PFSK-1 (cell line): ENCODE measurements at regions not wholly inside any gene's neighbourhood (a gene's known extent, or its start where the extent isn't known, plus 50 kb on each side); places are given as distances from the start of the nearest gene placed in this dataset.

ENCODE experiments used
- FOXP2 ChIP-seq: optimal IDR thresholded peaks from 2 replicates; pipeline ENCODE3; 2011; ENCODE audit warnings: borderline replicate concordance, control low read depth, inconsistent platforms; ENCODE audit not compliant: insufficient read depth; ENCODE audit errors: extremely low read length, extremely low read depth
- POLR2AphosphoS5 ChIP-seq: IDR thresholded peaks from 2 replicates; pipeline ENCODE4 v1.6.1; 2012; ENCODE audit warnings: low read depth, mild to moderate bottlenecking, control low read depth, low read length, moderate library complexity
- REST ChIP-seq, 2 experiments: IDR thresholded peaks; 2 replicates each; pipeline versions ENCODE4 v1.6.1 to v1.8.0; 2011 to 2012; ENCODE audit warnings: low read depth in 2 of 2, low read length in 2 of 2, control low read depth in 1 of 2, inconsistent platforms in 1 of 2, mild to moderate bottlenecking in 1 of 2, moderate library complexity in 1 of 2; ENCODE audit not compliant: insufficient read depth in 1 of 2
- SIN3A ChIP-seq: IDR thresholded peaks from 2 replicates; pipeline ENCODE4 v1.6.1; 2012; ENCODE audit warnings: mild to moderate bottlenecking, low read length, moderate library complexity, borderline replicate concordance; ENCODE audit not compliant: insufficient read depth
- TAF1 ChIP-seq: IDR thresholded peaks from 2 replicates; pipeline ENCODE4 v1.6.1; 2012; ENCODE audit warnings: low read length, control low read depth, borderline replicate concordance; ENCODE audit not compliant: insufficient read depth

DNA sequence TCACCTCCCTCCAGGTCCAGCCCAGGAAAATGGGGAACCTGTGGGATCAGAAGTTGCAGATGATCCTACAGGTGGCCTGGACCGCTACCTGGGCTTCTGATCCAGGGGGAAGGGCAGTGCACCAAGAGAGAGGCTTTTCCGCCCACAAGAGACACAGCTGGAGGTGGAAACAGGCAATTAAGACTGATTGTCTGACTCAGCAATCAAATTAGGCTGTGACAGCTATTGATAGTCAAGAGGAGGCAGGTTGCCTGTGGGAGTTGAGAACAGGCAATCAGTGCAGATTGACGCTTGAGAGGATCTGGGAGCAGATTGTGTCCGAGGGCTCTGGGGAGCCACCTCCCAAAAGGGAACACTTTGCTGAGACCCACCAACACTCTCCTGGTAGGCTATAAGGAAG is 71.1 kb upstream of the SLC44A1 start:
- TF ChIP-seq TAF1: no peak

DNA sequence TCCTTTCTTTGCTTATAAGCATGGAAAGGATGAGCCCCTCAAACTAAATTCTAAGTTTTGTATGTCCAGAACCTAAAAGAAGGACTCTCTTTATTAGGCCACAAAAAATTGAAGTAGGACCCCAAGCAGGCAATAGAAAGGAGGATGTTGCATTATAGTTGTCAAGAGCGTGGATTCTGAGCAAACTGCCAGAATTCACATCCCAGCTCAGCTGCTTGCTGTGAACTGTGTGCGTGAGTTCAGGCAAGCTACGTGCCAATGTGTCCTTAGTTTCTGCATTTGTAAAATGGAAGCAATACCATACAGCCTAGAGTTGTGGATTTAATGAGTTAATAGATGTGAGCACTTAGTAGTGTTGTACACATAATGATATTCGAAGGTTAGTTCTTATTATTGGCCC is 70.6 kb upstream of the SLC44A1 start:
- no peak for TF ChIP-seq POLR2AphosphoS5

DNA sequence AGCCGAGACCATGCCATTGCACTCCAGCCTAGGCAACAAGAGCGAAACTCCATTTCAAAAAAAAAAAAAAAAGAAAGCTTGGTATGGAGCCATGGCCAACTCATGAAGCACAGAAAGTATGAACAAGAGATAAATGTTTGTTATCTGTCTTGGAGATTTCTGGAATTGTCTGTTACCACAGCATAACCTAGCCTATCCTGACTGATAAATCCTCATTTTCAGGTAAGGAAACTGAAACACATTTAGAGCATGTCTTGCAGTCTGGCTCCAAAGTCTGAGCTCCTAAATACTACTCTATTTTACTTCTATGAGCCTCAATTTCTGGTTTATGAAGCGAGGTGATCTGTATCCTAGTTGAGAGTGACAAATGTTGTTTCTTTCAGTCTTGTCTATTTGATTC is 68.3 kb upstream of the SLC44A1 start:
- no peak for TF ChIP-seq REST (IDR thresholded peaks at IDR 0.05; ENCODE audit: insufficient read depth in 1 of 2, low read depth in 2 of 2, low read length in 2 of 2)
- no peak for TF ChIP-seq FOXP2
- TF ChIP-seq SIN3A: no peak
- no peak for TF ChIP-seq TAF1
- no peak for TF ChIP-seq POLR2AphosphoS5

- no peak for TF ChIP-seq REST (IDR thresholded peaks at IDR 0.05; ENCODE audit: insufficient read depth in 1 of 2, low read depth in 2 of 2, low read length in 2 of 2)
- no peak for TF ChIP-seq POLR2AphosphoS5
- TF ChIP-seq FOXP2: no peak
- TF ChIP-seq SIN3A: no peak
- no peak for TF ChIP-seq TAF1
Observed at GRCh38 chr9:105178076-105178475, 66.4 kb upstream of the SLC44A1 start.

GRCh38 chr9:105187781-105188180 is 56.7 kb upstream of the SLC44A1 start:
- TF ChIP-seq SIN3A (no peak), FOXP2 (no peak), TAF1 (no peak), REST (IDR thresholded peaks at IDR 0.05; ENCODE audit: insufficient read depth in 1 of 2, low read depth in 2 of 2, low read length in 2 of 2) (no peak), POLR2AphosphoS5 (no peak)

GRCh38 chr9:105188746-105189145 is 55.7 kb upstream of the SLC44A1 start:
- TF ChIP-seq FOXP2: no peak
- no peak for TF ChIP-seq SIN3A
- no peak for TF ChIP-seq TAF1
- TF ChIP-seq POLR2AphosphoS5: no peak
- no peak for TF ChIP-seq REST (IDR thresholded peaks at IDR 0.05; ENCODE audit: insufficient read depth in 1 of 2, low read depth in 2 of 2, low read length in 2 of 2)
